Fibroblast of lung (primary cell): ENCODE measurements at regions not wholly inside any gene's neighbourhood (a gene's known extent, or its start where the extent isn't known, plus 50 kb on each side); places are given as distances from the start of the nearest gene placed in this dataset.

ENCODE experiments used
- DNase-seq, 2 donors: peaks; one replicate each; pipeline versions ENCODE4 v3.0.0 to v3.0.0-alpha.2; 2010; ENCODE audit warnings: low read depth in 2 of 2
- H2AFZ ChIP-seq: 2 replicates; pipeline ENCODE4 v1.5.1; 2012; ENCODE audit warnings: low read length, control low read depth, inconsistent platforms
- H3K27ac ChIP-seq: 2 replicates; pipeline ENCODE4 v1.5.1; 2011; ENCODE audit warnings: low read length, control low read depth; ENCODE audit not compliant: insufficient read depth
- H3K27me3 ChIP-seq: 2 replicates; pipeline ENCODE4 v1.5.1; 2011; ENCODE audit warnings: mild to moderate bottlenecking, low read length; ENCODE audit not compliant: control insufficient read depth, insufficient read depth
- H3K36me3 ChIP-seq: 2 replicates; pipeline ENCODE4 v1.5.1; 2011; ENCODE audit warnings: low read length; ENCODE audit not compliant: control insufficient read depth, insufficient read depth
- H3K4me1 ChIP-seq: 2 replicates; pipeline ENCODE4 v1.5.1; 2011; ENCODE audit warnings: low read length; ENCODE audit not compliant: control insufficient read depth, insufficient read depth; ENCODE audit errors: extremely low read depth
- H3K4me2 ChIP-seq: 2 replicates; pipeline ENCODE4 v1.5.1; 2011; ENCODE audit warnings: low read length, control low read depth; ENCODE audit not compliant: insufficient read depth; ENCODE audit errors: extremely low read depth
- H3K4me3 ChIP-seq, 4 experiments: fragments of 200-600 bp in 1 of 4; sonication (generic) in 1 of 4; replicated peaks in 1 of 4; 2 replicates each; pipeline ENCODE4 v1.5.1; 2011 to 2016; ENCODE audit warnings: low read length in 4 of 4, low read depth in 3 of 4, mild to moderate bottlenecking in 3 of 4, control low read depth in 2 of 4, inconsistent platforms in 1 of 4, mixed read lengths in 1 of 4; ENCODE audit not compliant: insufficient read depth in 1 of 4; ENCODE audit errors: control extremely low read depth in 1 of 4
- H3K79me2 ChIP-seq: 2 replicates; pipeline ENCODE4 v1.5.1; 2012; ENCODE audit warnings: mild to moderate bottlenecking, low read length, inconsistent platforms; ENCODE audit not compliant: control insufficient read depth, insufficient read depth
- H3K9ac ChIP-seq: 2 replicates; pipeline ENCODE4 v1.5.1; 2011; ENCODE audit warnings: mild to moderate bottlenecking, low read length, control low read depth; ENCODE audit not compliant: insufficient read depth
- H3K9me3 ChIP-seq: 2 replicates; pipeline ENCODE4 v1.5.1; 2012; ENCODE audit warnings: low read depth, low read length; ENCODE audit not compliant: control insufficient read depth, insufficient read depth
- H4K20me1 ChIP-seq: 2 replicates; pipeline ENCODE4 v1.5.1; 2011; ENCODE audit warnings: low read length; ENCODE audit not compliant: control insufficient read depth, insufficient read depth; ENCODE audit errors: extremely low read depth
- CTCF ChIP-seq, 2 donors: IDR thresholded peaks in 1 of 2; conservative IDR thresholded peaks in 1 of 2; 1 replicate in 1 of 2; 2 replicates in 1 of 2; pipeline ENCODE4 v1.5.1; 2011 to 2012; ENCODE audit warnings: low read length in 2 of 2, control low read depth in 1 of 2, inconsistent platforms in 1 of 2, low read depth in 1 of 2, mild to moderate bottlenecking in 1 of 2
- EZH2 ChIP-seq: IDR thresholded peaks from 2 replicates; pipeline ENCODE4 v1.5.1; 2012; ENCODE audit warnings: low read length, control low read depth, mild to moderate bottlenecking; ENCODE audit errors: missing control alignments

- no peak overlapping the region for H2AFZ ChIP-seq
- no peak overlapping the region for H3K4me3 ChIP-seq
- H3K9me3 ChIP-seq, result no peaks in the 10 kb centered on the region
- H3K27me3 ChIP-seq, result no peaks in the 10 kb centered on the region
- no peaks in the 10 kb centered on the region for H3K4me1 ChIP-seq
- H3K27ac ChIP-seq, result no peak overlapping the region
- H3K36me3 ChIP-seq, result no peaks in the 10 kb centered on the region
- no peak overlapping the region for H3K4me2 ChIP-seq
- DNase-seq, result no peak
- H3K79me2 ChIP-seq, result no peaks in the 10 kb centered on the region
- no peaks in the 10 kb centered on the region for H4K20me1 ChIP-seq
- no peak for TF ChIP-seq CTCF (conservative IDR thresholded peaks at IDR 0.05 in 1 of 2, IDR thresholded peaks at IDR 0.05 in 1 of 2; ENCODE audit: low read depth in 1 of 2, low read length in 2 of 2)
- TF ChIP-seq EZH2, result no peak
- H3K9ac ChIP-seq, result no peak overlapping the region
Observed at GRCh38 chr6:40295251-40295950, 291.8 kb downstream of the LRFN2 start.

- H3K36me3 ChIP-seq, result no peaks in the 10 kb centered on the region
- H3K4me3 ChIP-seq, result no peak overlapping the region
- H4K20me1 ChIP-seq, result no peaks in the 10 kb centered on the region
- no peak for DNase-seq
- H3K27me3 ChIP-seq, result no peaks in the 10 kb centered on the region
- no peak overlapping the region for H3K9ac ChIP-seq
- H3K79me2 ChIP-seq, result no peaks in the 10 kb centered on the region
- H3K9me3 ChIP-seq, result no peaks in the 10 kb centered on the region
- H3K4me1 ChIP-seq, result no peaks in the 10 kb centered on the region
- no peak overlapping the region for H3K27ac ChIP-seq
- no peak overlapping the region for H3K4me2 ChIP-seq
- TF ChIP-seq CTCF (conservative IDR thresholded peaks at IDR 0.05 in 1 of 2, IDR thresholded peaks at IDR 0.05 in 1 of 2; ENCODE audit: low read depth in 1 of 2, low read length in 2 of 2), result no peak
- no peak for TF ChIP-seq EZH2
- H2AFZ ChIP-seq, result no peak overlapping the region
Observed at GRCh38 chr6:40293460-40294185, 293.5 kb downstream of the LRFN2 start.

GRCh38 chr6:40293060-40293459 lies 294.1 kb downstream of the LRFN2 start:
- no peak overlapping the region for H3K4me2 ChIP-seq
- H2AFZ ChIP-seq, result no peak overlapping the region
- no peaks in the 10 kb centered on the region for H4K20me1 ChIP-seq
- H3K9ac ChIP-seq, result no peak overlapping the region
- TF ChIP-seq CTCF (conservative IDR thresholded peaks at IDR 0.05 in 1 of 2, IDR thresholded peaks at IDR 0.05 in 1 of 2; ENCODE audit: low read depth in 1 of 2, low read length in 2 of 2), result no peak
- no peak for TF ChIP-seq EZH2
- H3K79me2 ChIP-seq, result no peaks in the 10 kb centered on the region
- H3K36me3 ChIP-seq, result no peaks in the 10 kb centered on the region
- no peak for DNase-seq
- no peaks in the 10 kb centered on the region for H3K4me1 ChIP-seq
- H3K9me3 ChIP-seq, result no peaks in the 10 kb centered on the region
- H3K4me3 ChIP-seq, result no peak overlapping the region
- no peaks in the 10 kb centered on the region for H3K27me3 ChIP-seq
- H3K27ac ChIP-seq, result no peak overlapping the region
